ENCODE measurements at regions not wholly inside any gene's neighbourhood (a gene's known extent, or its start where the extent isn't known, plus 50 kb on each side); places are given as distances from the start of the nearest gene placed in this dataset.

GRCh38 chr5:58057324-58057723 lies 402.6 kb downstream of the PLK2 start:
- H3K4me3 Mint-ChIP-seq (ENCODE audit: low read depth), result no peak overlapping the region
- no peak for TF ChIP-seq CTCF (IDR thresholded peaks at IDR 0.05; ENCODE audit: unreplicated experiment)
- H3K9me3 Mint-ChIP-seq (ENCODE audit: low read depth), result peaks cover 8% of the 10 kb centered on the region
- DNase-seq (ENCODE audit: low spot score, unreplicated experiment), result no peak
- H3K27ac Mint-ChIP-seq, result no peak overlapping the region
- H3K27me3 Mint-ChIP-seq, result no peaks in the 10 kb centered on the region
- H3K4me1 Mint-ChIP-seq (ENCODE audit: low read depth), result no peaks in the 10 kb centered on the region
- H3K36me3 Mint-ChIP-seq (ENCODE audit: insufficient read depth), result no peaks in the 10 kb centered on the region

GRCh38 chr5:58056546-58056945 lies 403.3 kb downstream of the PLK2 start:
- peaks cover 8% of the 10 kb centered on the region for H3K9me3 Mint-ChIP-seq (ENCODE audit: low read depth)
- no peak for DNase-seq (ENCODE audit: low spot score, unreplicated experiment)
- no peaks in the 10 kb centered on the region for H3K4me1 Mint-ChIP-seq (ENCODE audit: low read depth)
- no peak overlapping the region for H3K4me3 Mint-ChIP-seq (ENCODE audit: low read depth)
- H3K27ac Mint-ChIP-seq, result no peak overlapping the region
- H3K36me3 Mint-ChIP-seq (ENCODE audit: insufficient read depth), result no peaks in the 10 kb centered on the region
- no peaks in the 10 kb centered on the region for H3K27me3 Mint-ChIP-seq
- TF ChIP-seq CTCF (IDR thresholded peaks at IDR 0.05; ENCODE audit: unreplicated experiment), result no peak

- no peaks in the 10 kb centered on the region for H3K27me3 Mint-ChIP-seq
- H3K36me3 Mint-ChIP-seq (ENCODE audit: insufficient read depth), result no peaks in the 10 kb centered on the region
- H3K27ac Mint-ChIP-seq, result no peak overlapping the region
- H3K4me3 Mint-ChIP-seq (ENCODE audit: low read depth), result no peak overlapping the region
- no peak for TF ChIP-seq CTCF (IDR thresholded peaks at IDR 0.05; ENCODE audit: unreplicated experiment)
- no peaks in the 10 kb centered on the region for H3K4me1 Mint-ChIP-seq (ENCODE audit: low read depth)
- no peak for DNase-seq (ENCODE audit: low spot score, unreplicated experiment)
- peaks cover 8% of the 10 kb centered on the region for H3K9me3 Mint-ChIP-seq (ENCODE audit: low read depth)
Observed at GRCh38 chr5:58054018-58054417, 405.9 kb downstream of the PLK2 start.

- Mint-ChIP-seq H3K4me3 (ENCODE audit: low read depth) (no peak overlapping the region), H3K4me1 (ENCODE audit: low read depth) (no peaks in the 10 kb centered on the region), H3K27ac (no peak overlapping the region), H3K9me3 (ENCODE audit: low read depth) (no peaks in the 10 kb centered on the region), H3K27me3 (no peaks in the 10 kb centered on the region), H3K36me3 (ENCODE audit: insufficient read depth) (no peaks in the 10 kb centered on the region)
- DNase-seq (ENCODE audit: low spot score, unreplicated experiment), result no peak
- TF ChIP-seq CTCF (IDR thresholded peaks at IDR 0.05; ENCODE audit: unreplicated experiment), result no peak
Observed at GRCh38 chr5:58048954-58049353, 410.9 kb downstream of the PLK2 start.

- Mint-ChIP-seq H3K36me3 (ENCODE audit: insufficient read depth) (no peaks in the 10 kb centered on the region), H3K9me3 (ENCODE audit: low read depth) (no peaks in the 10 kb centered on the region), H3K4me1 (ENCODE audit: low read depth) (no peaks in the 10 kb centered on the region), H3K4me3 (ENCODE audit: low read depth) (no peak overlapping the region), H3K27me3 (no peaks in the 10 kb centered on the region), H3K27ac (no peak overlapping the region)
- TF ChIP-seq CTCF (IDR thresholded peaks at IDR 0.05; ENCODE audit: unreplicated experiment), result no peak
- no peak for DNase-seq (ENCODE audit: low spot score, unreplicated experiment)
Observed at GRCh38 chr5:58048185-58048925, 411.5 kb downstream of the PLK2 start.
